Loucy (cell line): ENCODE measurements at regions not wholly inside any gene's neighbourhood (a gene's known extent, or its start where the extent isn't known, plus 50 kb on each side); places are given as distances from the start of the nearest gene placed in this dataset.

Source experiments
- CTCF ChIP-seq: fragments of 200-600 bp; sonication (generic); conservative IDR thresholded peaks from 2 replicates; pipeline ENCODE4 v1.5.1; 2014; ENCODE audit warnings: mild to moderate bottlenecking, antibody characterized with exemption, low read length
- EZH2phosphoT487 ChIP-seq: fragments of 200-600 bp; IDR thresholded peaks from 2 replicates; pipeline ENCODE4 v1.6.1; 2018; ENCODE audit warnings: antibody characterized with exemption, mild to moderate bottlenecking, moderate library complexity, borderline replicate concordance

DNA sequence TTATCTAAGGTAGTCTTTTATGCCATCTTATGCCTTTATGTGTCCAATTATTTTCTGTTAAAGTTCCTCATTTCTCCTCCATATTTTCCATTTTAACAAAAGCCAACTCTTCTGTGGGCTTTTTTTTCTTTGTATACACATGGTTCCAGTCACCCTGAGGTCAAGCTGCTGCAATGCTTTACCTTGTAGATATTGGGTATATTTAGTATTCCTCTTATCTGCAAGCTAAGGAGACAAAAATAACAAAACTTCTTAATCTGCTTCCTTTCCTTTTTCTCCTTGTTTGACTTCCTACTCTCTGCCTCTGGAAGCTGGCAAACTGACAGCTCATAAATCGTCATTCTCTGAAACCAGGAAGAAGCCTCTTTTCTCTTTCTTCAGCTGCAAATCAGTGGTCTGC, 885.0 kb upstream of the LRRN3 start:
- TF ChIP-seq CTCF: no peak
- no peak for TF ChIP-seq EZH2phosphoT487
